Activated CD8-positive, alpha-beta memory T cell treated with anti-CD3 and anti-CD28 coated beads, Interleukin-2, amount 50 U/mL, for 1 hour (primary cell): ENCODE measurements at regions not wholly inside any gene's neighbourhood (a gene's known extent, or its start where the extent isn't known, plus 50 kb on each side); places are given as distances from the start of the nearest gene placed in this dataset.
"Not testable (repeated sequence)": the region's sequence is repeated elsewhere in the genome, so short reads cannot be mapped to it uniquely, and the experiment has no call there.

Source experiments
- DNase-seq: peaks from one replicate; pipeline ENCODE4 v3.0.0-alpha.2; 2020; ENCODE audit errors: extremely low read depth

DNA sequence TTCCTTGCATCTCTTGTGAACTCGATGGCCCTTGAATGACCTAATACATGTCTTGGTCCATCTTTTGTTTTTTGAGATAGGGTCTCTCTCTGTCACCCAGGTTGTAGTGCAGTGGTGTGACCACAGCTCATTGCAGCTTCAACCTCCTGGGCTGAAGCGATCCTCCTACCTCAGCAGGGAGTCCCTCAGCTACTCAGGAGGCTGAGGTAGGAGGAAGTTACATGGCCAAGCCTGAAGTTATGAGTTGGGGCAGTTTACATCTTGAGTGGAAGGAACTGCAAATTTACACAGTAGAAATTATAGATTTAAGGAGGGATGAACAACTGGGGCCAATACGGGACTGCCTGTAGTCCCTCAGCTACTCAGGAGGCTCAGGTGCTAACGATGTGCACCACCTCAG is 97.2 kb upstream of the METTL14 start:
- no peak for DNase-seq

DNA sequence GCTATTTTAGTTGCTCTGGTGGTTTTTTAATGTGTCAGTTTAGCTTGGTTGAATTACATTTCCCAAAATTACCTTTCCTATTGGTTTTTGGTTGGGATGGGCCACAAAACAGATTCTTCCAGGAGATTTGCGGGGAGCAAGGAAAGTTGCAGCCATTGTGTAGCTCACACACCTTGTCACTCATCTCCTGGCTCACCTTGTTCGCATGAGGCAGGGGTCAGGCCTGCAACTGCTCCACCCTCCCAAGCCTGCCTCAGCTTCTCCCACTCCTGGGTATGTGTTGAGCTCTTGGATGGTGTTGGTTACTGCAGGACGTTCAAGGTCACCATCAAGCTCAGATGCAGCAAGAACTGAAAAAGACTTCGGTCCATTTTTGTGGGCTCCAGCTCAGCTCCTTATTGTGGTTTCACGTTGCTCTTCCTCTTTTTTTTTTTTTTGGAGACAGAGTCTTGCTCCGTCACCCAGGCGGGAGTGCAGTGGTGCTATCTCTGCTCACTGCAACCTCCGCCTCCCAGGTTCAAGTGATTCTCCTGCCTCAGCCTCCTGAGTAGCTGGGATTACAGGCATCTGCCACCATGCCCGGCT is 95.6 kb upstream of the METTL14 start:
- DNase-seq = no peak

DNA sequence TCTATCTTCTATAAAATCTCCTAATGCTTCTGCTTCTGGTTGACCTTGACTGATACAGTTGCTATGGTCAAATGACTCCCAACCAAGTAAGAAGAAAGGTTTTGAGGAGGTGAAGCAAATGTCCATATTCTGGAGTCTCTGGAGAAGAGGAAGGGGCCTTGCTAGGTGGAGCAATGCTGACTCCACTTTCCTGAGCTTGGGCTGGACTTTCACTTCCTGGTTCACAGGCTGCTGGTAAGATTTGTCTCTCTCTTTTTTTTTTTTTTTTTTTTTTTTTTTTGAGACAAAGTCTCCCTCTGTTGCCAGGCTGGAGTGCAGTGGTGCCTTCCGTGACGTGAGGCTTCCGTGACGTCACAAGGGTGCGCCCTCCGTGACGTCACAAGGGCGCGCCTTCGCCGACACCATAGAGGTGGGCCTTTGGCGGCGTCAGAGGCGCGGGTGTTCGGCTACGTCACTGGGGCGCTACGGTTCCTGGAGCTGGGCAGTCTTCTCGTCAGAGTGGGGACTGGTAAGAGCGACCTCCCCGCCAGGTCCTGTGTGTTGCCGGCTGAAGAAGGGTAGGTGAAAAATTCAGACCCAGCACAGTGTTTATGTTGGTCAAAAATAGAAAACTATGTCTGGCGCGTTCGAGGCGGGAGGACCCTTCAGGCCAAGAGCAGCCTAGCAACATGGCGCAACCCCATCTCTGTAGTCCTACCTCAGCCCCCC is 93.7 kb upstream of the METTL14 start:
- peak; percentile 81 for DNase-seq

DNA sequence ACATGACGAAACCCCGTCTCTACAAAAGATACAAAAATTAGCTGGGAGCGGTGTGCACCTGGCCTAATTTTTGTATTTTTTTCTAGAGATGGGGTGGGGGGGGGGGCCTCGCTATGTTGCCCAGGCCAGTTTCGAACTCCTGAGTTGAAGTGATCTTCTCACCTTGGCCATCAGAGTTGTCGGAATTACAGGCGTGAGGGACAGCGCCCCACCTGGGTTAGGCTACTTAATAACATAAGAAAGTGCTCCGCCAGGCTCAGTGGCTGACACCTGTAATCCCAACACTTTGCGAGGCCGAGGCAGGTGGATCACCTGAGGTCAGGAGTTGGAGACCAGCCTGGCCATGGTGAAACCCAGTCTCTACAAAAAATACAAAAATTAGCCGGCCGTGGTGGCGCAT is 92.9 kb upstream of the METTL14 start:
- DNase-seq = not testable (repeated sequence)

DNA sequence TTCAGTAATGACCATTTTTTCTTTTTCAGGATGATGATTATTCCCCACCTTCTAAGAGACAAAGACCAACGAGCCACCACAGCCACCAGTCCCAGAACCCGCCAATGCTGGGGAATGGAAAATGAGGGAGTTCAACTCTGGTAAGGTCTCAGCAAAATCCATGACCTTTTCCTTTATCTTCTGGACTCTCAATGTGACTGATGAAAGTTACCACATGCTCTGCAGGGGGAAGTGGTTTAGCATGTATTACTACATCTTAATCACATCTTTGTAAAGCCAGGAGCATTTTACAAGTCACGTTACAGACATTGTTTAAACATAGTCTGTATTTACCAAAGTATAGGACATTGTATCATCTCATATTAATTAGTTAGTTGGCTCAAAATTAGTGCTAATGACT is 89.3 kb upstream of the METTL14 start:
- DNase-seq = not testable (repeated sequence)

DNA sequence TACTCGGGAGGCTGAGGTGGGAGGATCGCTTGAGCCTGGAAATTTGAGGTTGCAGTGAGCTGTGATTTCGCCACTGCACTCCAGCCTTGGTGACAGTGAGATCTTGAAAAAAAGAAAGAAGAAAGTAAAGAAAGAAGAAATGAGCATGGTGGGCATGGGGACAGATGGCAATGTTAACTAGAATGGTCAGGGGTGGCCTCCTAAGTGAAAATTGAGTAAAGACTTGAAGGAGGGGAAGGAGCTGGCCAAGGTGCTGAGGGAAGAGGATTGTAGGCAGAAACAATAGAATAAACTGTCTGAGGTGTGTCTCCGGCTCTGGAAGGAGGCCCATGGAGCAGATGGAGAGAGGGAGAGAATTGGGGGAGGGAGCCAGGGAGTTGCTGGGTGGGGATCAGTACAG is 60.1 kb upstream of the METTL14 start:
- not testable (repeated sequence) for DNase-seq

DNA sequence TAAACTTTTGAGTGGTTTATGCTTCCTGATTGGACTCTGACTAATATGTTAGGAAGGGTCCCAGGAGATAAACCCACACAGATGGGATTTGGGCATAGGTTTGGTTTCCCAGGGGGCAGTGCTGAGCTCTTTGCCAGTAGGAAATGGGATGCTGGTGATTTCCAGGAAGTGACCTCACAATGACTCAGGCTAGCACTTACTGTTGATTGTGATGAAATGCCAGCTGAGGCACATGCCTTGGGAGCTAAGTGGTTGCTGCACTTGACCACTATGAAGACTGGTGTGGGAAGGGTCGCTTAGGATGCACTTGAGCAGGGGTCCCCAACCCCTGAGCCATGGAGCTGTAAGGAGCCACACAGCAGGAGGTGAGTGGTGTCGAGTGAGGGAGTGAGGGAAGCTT is 55.5 kb upstream of the METTL14 start:
- not testable (repeated sequence) for DNase-seq

DNA sequence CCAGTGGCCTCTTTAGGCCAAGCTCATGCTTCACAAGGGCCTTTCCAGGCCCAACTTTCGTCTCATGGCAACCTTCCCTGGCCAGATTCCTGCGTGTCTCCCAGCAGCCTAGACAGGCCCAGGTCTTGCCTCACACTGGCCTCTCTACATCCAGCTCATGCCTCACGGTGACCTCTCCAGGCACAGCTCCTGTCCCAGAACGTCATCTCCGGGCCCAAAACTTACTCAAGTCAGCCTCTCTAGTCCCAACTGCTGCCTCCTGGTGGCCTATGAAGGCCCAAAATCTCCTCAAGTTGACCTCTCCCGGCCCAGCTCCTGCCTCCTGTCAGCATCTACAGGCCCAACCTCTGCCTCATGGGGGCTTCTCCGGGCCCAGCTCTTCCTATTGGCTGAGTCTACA is 54.3 kb upstream of the METTL14 start:
- DNase-seq = not testable (repeated sequence)

DNA sequence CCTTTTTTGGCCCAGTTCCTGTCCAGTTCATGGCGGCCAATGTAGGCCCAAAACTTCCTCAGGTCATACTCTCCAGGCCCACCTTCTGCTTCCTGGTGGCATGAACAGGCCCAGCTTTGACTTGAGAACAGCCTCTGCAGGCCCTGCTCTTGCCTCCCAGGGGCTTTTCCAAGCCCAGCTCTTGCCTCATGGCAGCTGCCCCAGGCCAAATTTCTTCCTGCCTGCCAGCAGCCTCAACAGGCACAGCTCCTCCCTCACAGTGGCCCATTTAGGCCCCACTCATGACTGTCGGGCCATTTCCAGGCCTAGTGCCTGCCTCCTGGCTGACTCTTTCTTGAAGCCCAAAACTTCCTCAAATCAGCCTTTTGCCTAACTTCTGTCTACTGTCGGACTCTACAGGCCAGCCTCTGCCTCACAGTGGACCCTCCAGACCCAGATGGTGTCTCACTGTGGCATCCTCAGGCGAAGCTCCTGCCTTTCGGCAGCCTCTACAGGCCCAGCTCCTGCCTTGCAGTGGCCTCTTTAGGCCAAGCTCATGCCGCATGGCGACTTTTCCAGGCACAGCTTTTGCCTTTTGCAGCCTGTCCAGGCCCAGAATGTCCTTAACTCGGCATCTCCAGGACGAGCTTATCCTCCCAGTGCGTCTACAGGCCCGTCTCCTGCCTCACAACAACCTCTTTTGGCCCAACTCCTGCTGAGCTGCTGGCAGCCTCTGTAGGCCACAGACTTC is 53.7 kb upstream of the METTL14 start:
- not testable (repeated sequence) for DNase-seq

DNA sequence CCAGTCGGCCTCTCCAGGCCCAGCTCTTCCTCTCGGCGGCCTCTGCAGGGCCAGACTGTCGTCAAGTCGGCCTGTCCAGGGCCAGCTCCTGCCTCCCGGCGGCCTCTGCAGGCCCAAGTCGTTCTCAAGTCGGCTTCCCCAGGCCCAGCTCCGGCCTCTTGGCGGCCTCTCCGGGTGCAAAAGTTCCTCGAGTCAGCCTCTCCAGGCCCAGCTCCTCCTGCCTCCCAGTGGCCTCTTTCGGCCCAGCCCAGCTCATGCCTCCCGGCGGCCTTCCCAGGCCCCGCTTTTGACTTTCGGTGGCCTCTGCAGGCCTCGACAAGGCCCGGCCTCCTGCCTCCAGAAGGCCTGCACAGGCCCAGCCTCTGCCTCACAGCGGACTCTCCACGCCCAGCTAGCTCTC is 51.7 kb upstream of the METTL14 start:
- not testable (repeated sequence) for DNase-seq

DNA sequence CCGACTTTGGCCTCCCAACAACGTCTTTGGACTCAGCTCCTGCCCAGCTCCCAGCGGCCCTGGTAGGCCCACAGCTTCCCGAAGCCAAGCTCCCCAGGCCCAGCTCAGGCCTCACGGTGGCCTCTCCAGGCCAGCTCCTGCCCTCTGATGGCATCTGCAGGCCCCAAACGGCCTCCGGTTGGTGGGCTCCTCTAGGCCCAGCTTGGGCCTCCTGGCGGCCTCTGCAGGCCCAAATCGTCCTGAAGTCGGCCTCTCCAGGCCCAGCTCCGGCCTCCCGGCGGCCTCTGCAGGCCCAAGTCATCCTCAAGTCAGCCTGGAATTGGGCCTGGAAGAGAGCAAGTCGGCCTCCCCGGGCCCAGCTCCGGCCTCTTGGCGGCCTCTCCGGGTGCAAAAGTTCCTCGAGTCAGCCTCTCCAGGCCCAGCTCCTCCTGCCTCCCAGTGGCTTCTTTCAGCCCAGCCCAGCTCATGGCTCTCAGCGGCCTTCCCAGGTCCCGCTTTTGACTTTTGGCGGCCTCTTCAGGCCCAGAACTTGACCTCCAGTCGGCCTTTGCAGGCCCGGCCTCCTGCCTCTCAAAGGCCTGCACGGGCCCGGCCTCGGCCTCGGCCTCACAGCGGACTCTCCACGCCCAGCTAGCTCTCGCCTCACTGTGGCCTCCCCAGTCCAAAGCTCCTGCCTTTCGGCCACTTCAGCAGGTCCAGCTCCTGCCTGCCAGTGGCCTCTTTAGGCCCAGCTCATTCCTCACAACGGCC is 50.9 kb upstream of the METTL14 start:
- DNase-seq = not testable (repeated sequence)
